Stimulated activated CD4-positive, alpha-beta T cell treated with anti-CD3 and anti-CD28 coated beads, Interleukin-4, amount 100 ng/mL, for 1 hour (primary cell): ENCODE measurements at regions not wholly inside any gene's neighbourhood (a gene's known extent, or its start where the extent isn't known, plus 50 kb on each side); places are given as distances from the start of the nearest gene placed in this dataset.
"Not testable (repeated sequence)": the region's sequence is repeated elsewhere in the genome, so short reads cannot be mapped to it uniquely, and the experiment has no call there.

Source experiments
- DNase-seq: peaks from one replicate; pipeline ENCODE4 v3.0.0-alpha.2; 2020

DNA sequence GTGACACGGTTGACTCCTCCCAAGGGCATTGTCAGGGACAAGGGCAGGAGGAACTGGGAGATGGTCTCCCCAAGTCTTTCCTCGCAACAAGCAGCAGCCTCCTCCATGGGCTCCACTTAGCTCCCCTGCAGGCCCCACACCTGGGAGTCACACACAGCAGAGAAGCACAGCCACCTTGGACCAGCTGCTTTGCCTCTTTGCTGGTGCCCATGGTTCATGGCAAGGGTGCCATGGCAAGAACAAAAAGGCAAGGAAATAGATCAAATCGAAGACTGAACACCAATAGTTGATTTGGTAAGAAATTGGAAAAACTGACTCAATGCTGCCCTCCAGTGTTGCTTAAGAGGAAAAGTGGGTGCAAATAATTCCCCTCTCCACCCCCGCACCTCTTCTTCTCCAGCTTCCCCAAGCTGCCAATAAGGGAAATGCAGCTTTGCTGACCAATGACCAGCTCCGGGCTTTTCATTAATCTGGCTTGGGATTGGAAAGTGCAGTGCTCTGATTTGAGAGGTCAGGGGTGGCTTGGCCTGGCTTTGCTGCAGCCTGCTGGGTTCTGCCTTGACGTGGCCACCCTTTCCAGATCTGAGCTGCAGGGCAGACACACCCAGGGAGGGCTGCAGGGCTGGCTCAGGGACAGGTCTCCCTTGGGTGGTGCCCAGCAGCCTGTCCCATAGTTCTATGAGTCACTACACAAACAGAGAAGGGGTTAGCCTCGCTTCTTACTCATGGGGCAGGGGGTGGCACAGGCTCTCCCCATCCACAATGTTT is 162.0 kb downstream of the KLF13 start:
- no peak for DNase-seq

GRCh38 chr15:31489281-31489680 is 162.6 kb downstream of the KLF13 start:
- no peak for DNase-seq

DNA sequence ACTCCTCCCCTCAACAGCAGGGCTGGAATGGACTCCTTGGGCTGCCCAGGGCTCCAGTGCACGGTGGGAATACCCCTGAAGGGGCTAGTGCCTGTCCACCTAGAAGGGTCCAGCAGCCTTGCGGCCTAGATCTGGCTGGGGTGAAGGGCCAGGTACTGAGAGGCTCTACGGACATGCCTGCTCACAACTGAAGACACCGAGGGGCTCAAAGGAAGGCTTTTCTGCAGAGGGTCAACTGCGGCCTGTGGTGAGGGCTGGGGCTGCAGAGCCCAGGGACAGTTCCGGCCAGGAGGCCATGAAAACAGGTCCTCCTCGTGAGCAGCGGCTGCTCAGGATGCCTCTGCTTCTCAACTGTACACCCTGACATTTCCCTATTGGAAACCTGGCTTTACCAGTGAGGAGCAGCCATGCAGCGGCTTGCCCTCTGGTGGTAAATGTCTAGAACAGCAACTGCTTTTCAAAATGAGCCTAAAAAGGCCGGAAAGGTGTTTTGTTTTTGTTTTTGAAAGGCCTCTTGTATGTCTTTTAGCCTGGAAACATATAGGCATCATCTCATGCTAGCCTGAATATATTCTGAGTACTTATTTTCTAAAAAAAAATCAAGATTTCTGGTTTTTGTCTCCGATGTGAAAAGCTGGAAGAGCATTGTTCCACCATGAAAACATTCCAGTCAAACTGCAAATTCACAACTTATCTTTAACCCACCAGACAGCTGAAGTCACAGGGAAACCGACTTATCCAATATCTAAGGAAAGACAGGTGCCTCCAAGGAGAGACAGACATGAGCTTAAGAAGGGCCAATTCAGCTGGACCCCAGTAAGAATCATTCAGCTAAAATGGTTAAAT is 163.4 kb downstream of the KLF13 start:
- no peak for DNase-seq

DNA sequence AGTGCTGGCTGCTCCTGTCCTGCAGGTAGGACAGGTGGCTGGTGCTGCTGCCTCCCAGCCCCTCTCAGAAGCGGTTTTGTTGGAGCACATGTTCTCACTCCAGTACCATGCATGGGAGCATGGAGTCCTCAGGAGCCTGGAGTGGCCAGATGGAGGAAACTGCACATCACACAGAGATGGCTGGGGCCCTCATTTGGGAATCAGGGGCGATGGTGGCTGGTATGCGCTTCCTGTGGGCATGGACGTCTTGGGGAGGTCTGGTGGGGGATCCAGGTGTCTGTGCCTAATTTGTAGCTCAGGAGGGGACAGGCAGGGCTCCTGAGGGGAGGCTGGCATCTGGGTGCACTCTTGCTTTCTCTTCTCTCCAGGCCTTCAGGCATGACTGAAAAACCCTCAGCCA is 168.2 kb downstream of the KLF13 start:
- no peak for DNase-seq

DNA sequence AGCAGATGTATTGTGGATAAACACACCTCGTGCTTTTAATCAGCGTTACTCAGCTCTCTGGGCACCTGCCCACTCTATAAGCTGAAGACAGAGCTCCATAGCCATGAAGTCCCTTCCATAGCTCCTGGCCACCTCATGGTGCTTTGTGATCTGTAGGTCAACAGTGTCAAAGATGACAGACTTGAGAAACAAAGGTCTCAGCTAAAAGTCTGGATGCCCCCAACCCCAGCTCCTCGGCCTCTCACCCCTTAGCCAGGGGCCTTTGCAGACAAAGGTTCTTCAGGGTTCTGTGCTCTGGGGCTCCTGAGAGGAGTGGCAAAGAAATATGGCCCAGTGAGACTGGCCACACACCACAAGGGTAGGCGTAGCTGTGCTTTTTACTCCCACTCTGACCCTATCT is 168.6 kb downstream of the KLF13 start:
- no peak for DNase-seq

DNA sequence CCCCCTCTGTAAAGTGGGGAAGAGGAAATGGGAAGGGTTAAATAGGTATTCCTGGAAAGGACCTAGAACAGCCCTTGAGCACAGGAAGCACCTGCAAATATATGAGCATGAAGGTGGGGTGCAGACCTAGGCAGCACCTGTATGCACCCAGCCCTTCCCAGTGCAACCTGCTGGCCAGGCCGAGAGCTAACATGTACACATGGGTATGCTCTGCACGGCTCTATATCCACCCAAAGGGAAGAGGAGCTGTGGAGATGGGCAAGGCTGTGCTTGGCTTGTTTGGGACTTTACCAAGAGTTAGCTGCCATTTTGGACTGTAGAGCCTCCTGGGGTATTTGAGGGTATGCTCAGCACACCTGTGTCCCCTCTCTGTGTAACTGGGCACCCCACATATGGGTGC is 171.2 kb downstream of the KLF13 start:
- no peak for DNase-seq

DNA sequence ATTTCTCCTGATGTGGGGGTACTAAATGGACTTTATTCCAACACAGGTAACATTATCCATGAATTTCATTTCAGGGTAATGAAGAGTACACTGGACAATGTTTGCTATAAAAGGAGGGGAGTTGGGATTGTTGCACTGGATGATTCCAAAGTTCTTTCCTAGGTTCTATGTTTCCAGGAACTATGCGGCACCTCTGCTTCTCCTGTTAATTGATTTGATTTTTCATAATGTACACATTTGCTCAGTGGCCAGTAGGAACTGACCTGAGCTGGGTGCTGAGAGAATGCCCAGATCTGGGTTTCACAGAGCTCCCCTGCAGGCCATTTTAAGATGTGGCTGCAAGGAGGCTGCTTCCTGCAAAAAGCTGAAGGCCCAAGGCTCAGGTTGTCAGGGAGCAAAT is 171.7 kb downstream of the KLF13 start:
- no peak for DNase-seq

DNA sequence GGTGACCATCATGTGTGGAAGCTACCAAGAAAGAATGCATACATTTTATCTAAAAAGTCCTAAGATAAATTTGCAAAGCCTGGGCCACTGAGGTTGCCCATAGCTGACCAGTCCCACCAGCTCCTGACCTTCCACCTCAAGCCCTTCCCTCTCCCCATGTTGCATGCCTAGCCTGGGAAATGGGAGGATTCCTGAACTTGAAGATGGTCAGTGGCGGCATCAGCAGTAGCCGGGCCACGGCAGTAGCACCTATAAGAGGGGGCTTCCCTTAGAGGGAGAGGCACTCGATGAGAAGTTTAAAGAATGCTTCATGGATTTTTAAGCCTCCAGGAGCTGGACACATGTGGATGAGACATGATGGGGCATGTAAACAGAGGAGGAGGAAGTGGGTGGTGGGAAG is 172.1 kb downstream of the KLF13 start:
- no peak for DNase-seq

DNA sequence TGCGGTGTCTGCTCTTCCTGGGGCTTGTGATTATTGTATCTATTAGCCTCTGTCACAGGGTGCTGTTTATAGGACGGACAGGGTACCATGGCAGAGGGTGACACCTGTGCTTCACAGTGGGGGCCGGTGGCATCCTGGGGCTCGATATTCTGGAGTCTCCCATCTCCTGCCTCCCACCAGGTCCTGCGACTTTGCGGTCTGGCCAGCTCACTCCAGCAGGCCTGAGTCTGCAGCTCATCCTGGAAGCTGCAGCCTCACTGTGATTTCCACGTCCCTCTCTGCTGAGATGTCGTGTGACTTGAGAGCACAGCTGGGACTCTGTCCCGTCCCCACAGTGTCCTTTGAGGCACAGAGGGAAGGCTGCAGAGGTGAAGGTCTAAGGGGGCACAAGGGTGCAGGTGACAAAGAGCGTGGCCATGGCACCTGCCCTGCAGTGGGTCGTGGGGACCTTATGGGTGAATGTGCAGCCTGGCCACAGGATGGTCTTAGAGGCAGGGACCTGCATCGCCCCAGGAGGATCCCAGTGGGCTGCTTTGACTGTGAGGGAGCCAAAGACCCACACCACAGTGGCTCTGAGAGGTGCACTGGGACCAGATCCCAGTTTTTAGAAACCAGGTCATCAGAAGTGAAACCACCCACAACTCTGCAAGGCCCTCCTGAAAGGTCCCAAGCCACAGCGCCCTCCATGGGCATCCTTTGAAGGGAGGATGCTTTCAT is 172.8 kb downstream of the KLF13 start:
- no peak for DNase-seq

GRCh38 chr15:31499953-31500765 is 173.5 kb downstream of the KLF13 start:
- DNase-seq = no peak

DNA sequence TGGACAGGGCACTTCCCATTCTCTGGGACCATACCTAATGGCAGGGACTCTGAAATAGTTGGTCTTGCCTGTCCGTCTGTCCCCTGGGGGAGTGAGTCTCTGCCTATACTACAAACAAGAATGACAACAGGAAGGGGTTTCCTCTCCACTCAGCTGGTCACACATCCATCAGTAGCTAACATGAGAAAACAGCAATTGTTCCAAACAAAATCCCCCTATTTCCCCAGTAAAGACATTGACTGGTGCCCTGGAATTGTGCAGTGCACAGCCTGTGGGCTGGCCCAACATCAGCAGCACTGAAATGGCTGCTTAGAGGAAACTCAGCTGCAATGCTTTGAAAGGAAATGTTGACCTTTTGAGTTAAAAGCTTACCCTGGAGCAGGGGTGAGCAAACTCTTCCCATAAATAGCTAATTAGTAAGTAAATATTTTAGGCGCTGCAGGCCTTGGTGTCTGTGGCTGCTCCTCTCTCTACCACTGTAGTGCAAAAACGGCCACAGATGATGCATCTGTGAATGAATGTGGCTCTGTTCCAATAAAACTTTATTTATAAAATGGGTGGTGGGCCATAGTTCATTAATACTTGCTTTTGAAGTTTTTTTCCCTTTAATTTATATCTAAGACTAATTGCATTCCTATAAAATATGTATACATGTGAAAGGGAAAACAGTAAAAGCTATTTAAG is 174.3 kb downstream of the KLF13 start:
- no peak for DNase-seq

GRCh38 chr15:31501536-31502157 is 175.0 kb downstream of the KLF13 start:
- no peak for DNase-seq

- no peak for DNase-seq
Observed at GRCh38 chr15:31502541-31503229, 176.1 kb downstream of the KLF13 start.

DNA sequence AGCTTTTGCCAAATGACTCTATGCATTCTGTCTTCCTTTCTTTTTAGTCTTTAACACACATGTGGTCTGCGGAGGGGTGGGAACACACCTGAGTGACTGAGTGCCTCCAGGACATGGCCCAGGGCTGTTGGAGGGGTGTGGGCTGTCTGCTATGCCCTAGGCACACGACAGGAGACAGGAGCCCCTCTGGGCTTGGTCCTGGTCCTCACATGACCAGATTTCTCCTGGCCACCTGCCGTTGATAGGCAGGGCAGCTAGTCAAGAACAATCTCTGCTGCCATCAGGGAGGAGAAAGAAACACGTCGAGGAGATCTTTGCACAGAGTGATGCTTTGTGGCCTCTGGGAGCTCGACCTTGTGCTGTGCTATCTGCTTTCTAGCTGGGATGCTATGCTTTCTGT is 176.6 kb downstream of the KLF13 start:
- DNase-seq = no peak

GRCh38 chr15:31503758-31504461 is 177.3 kb downstream of the KLF13 start:
- no peak for DNase-seq

- DNase-seq = no peak
Observed at GRCh38 chr15:31504462-31504839, 177.8 kb downstream of the KLF13 start.

- not testable (repeated sequence) for DNase-seq
Observed at GRCh38 chr15:31507573-31507972, 180.9 kb downstream of the KLF13 start.

DNA sequence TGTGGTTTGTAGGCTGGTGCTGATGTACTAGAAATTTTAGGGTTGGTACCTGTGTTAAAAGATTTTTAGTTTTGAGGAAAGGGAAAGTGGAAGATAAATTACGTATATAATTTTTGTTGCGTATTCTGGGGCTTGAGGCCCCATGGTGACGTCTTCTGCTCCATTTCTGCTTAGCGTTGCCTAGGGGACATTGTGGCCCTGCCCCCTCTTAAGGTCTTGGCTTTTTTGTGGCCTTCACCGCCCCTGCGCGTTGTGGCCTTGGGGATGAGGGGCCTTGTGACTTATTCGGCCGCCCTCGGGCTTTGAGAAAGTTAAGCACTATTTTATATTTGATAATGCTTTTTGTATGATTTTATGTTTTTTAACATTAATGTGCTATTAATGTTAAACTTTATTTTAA is 182.0 kb downstream of the KLF13 start:
- no peak for DNase-seq

- no peak for DNase-seq
Observed at GRCh38 chr15:31510057-31510456, 183.4 kb downstream of the KLF13 start.

DNA sequence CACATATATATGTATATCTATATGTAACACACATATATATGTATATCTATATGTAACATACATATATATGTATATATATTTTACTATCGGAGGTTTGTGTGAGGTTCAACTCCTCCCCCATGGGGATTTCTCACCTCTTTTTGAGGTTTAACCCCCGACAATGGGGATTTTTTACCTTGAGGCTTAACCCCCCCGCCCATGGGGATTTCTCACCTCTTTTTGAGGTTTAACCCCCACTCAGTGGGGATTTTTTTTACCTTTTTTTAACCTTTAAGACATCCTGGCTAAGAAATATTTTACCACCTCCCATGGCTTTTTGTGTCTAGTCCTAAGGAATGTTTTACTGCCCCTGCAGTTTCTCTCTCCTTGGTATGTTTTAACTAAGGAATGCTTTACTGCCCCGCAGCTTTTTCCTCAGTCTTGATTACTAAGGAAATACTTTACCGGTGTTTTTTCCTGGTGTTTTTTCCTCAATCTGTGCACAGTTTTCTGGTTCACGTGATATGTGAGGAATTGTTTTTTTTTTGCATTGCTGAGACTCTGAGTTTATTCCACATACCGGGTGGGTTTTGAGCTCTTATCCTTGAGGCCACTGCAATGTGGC is 185.2 kb downstream of the KLF13 start:
- peak; percentile 43 for DNase-seq
